K562 (cell line): ENCODE measurements at regions not wholly inside any gene's neighbourhood (a gene's known extent, or its start where the extent isn't known, plus 50 kb on each side); places are given as distances from the start of the nearest gene placed in this dataset.

ENCODE experiments used
- ATAC-seq: fragments of 200-7000 bp; cut with Tn5 transposase; 3 replicates; pipeline ENCODE4 v1.9.1; 2020; ENCODE audit warnings: moderate library complexity
- BruUV-seq: library from RNA; stranded (reverse); fragments of 400-500 nt; replicated peaks from 2 replicates; lab custom pipeline; 2021; lab: Mats Ljungman, UMichigan
- CTCF ChIA-PET: fragments of 300-600 bp; formaldehyde crosslinking; extraction: SDS; loops from one replicate; lab custom pipeline; 2021; ENCODE audit warnings: low intra/inter-chr PET ratio; lab: Yijun Ruan, JAX
- POLR2A ChIA-PET: fragments of 300-600, 350-650 bp; sonication (Branson Sonifier 250); formaldehyde crosslinking; extraction: SDS; loops from one replicate; lab custom pipeline; 2021; ENCODE audit warnings: antibody characterized with exemption, inconsistent platforms; lab: Yijun Ruan, JAX
- DNase-seq, 4 experiments: peaks; one replicate each; pipeline versions ENCODE4 v3.0.0 to v3.0.0-alpha.2; 2011 to 2018; ENCODE audit warnings: low spot score in 3 of 4, mixed read lengths in 3 of 4; ENCODE audit errors: extremely low read depth in 1 of 4
- FAIRE-seq: peaks from 2 replicates; lab custom pipeline; 2011; peaks lifted over from hg19 to GRCh38; lab: Jason Lieb, UNC
- H2AFZ ChIP-seq: 2 replicates; pipeline ENCODE4 v1.6.0; 2011; ENCODE audit warnings: low read depth, low read length, control low read depth, inconsistent platforms
- H3K27ac ChIP-seq: fragments of 200-600 bp; 3 replicates; pipeline ENCODE4 v1.8.0; 2011; ENCODE audit warnings: low read depth, mild to moderate bottlenecking, control low read depth, inconsistent platforms, low read length, moderate library complexity, mixed read lengths; ENCODE audit errors: extremely low read depth
- H3K27me3 ChIP-seq, 2 experiments: fragments of 300-600 bp in 1 of 2; 2 replicates in 1 of 2; 3 replicates in 1 of 2; pipeline versions ENCODE4 v1.6.0 to v1.8.0; 2011; ENCODE audit warnings: inconsistent platforms in 2 of 2, low read length in 2 of 2, mild to moderate bottlenecking in 1 of 2, mixed read lengths in 1 of 2, moderate library complexity in 1 of 2; ENCODE audit not compliant: control insufficient read depth in 2 of 2, insufficient read depth in 2 of 2
- H3K36me3 ChIP-seq: fragments of 300-600 bp; 3 replicates; pipeline ENCODE4 v1.8.0; 2011; ENCODE audit warnings: mild to moderate bottlenecking, low read length, inconsistent platforms; ENCODE audit not compliant: control insufficient read depth, insufficient read depth
- H3K4me1 ChIP-seq, 2 experiments: fragments of 200-600 bp in 1 of 2; replicated peaks in 1 of 2; 2 replicates in 1 of 2; 3 replicates in 1 of 2; pipeline versions ENCODE4 v1.5.1 to v1.8.0; 2011; ENCODE audit warnings: inconsistent platforms in 2 of 2, low read length in 2 of 2, mild to moderate bottlenecking in 1 of 2, mixed read lengths in 1 of 2, moderate library complexity in 1 of 2; ENCODE audit not compliant: control insufficient read depth in 2 of 2, insufficient read depth in 2 of 2
- H3K4me2 ChIP-seq: 2 replicates; pipeline ENCODE4 v1.6.1; 2011; ENCODE audit warnings: low read length, control low read depth, inconsistent platforms, mixed read lengths; ENCODE audit not compliant: insufficient read depth
- H3K4me3 ChIP-seq: fragments of 200-600 bp; sonication (generic), shearing (Covaris generic); 2 replicates; pipeline ENCODE4 v1.5.1; 2016; ENCODE audit warnings: control low read depth, inconsistent platforms
- H3K79me2 ChIP-seq: fragments of 200-600 bp; 3 replicates; pipeline ENCODE4 v1.8.0; 2011; ENCODE audit warnings: low read length, inconsistent platforms; ENCODE audit not compliant: control insufficient read depth, insufficient read depth
- H3K9ac ChIP-seq, 2 experiments: 2 replicates each; pipeline versions ENCODE4 v1.6.0 to v1.6.1; 2011; ENCODE audit warnings: low read depth in 2 of 2, low read length in 2 of 2, control low read depth in 1 of 2, inconsistent platforms in 1 of 2, mild to moderate bottlenecking in 1 of 2, mixed read lengths in 1 of 2; ENCODE audit not compliant: insufficient read depth in 1 of 2
- H3K9me1 ChIP-seq: one replicate; pipeline ENCODE4 v1.6.0; 2011; ENCODE audit warnings: inconsistent platforms, mild to moderate bottlenecking, low read length, moderate library complexity; ENCODE audit not compliant: control insufficient read depth, insufficient read depth
- H3K9me3 ChIP-seq: replicated peaks from 2 replicates; pipeline ENCODE4 v1.5.1; 2011; ENCODE audit warnings: low read depth, low read length, inconsistent platforms; ENCODE audit not compliant: control insufficient read depth, insufficient read depth
- H4K20me1 ChIP-seq: replicated peaks from 2 replicates; pipeline ENCODE4 v1.6.1; 2011; ENCODE audit warnings: low read length, inconsistent platforms, mixed read lengths; ENCODE audit not compliant: control insufficient read depth, insufficient read depth
- COPS2 ChIP-seq: fragments of 450-650 bp; conservative IDR thresholded peaks from 2 replicates; pipeline ENCODE4 v1.6.1; 2016; ENCODE audit warnings: mild to moderate bottlenecking, moderate library complexity
- EP300 ChIP-seq: IDR thresholded peaks from 2 replicates; pipeline ENCODE4 v1.6.1; 2012; ENCODE audit warnings: low read length, improper control_type of control experiment
- SMARCA5 ChIP-seq: fragments of 450-650 bp; IDR thresholded peaks from 2 replicates; pipeline ENCODE4 v1.6.1; 2016
- TFAP4 ChIP-seq: sonication (generic); formaldehyde crosslinking; IDR thresholded peaks from 2 replicates; pipeline ENCODE4 v1.8.0; 2022; ENCODE audit warnings: missing genetic modification reagents, mild to moderate bottlenecking, moderate library complexity, borderline replicate concordance
- TGIF2 ChIP-seq: sonication (generic); formaldehyde crosslinking; IDR thresholded peaks from 2 replicates; pipeline ENCODE4 v1.8.1; 2022; ENCODE audit warnings: mild to moderate bottlenecking, missing genetic modification reagents, moderate library complexity
- THRAP3 ChIP-seq: fragments of 450-650 bp; IDR thresholded peaks from 2 replicates; pipeline ENCODE4 v1.6.1; 2016; ENCODE audit warnings: mild to moderate bottlenecking, inconsistent platforms, borderline replicate concordance
- ZBTB26 ChIP-seq: fragments of 450-650 bp; formaldehyde crosslinking; IDR thresholded peaks from 2 replicates; pipeline ENCODE4 v1.4.0; 2022; ENCODE audit warnings: missing genetic modification characterization
- WGBS: fragments of 100-300 bp; shearing (Covaris generic); methylation state at CpG from one replicate; pipeline ENCODE4 v1.1.6; 2016; ENCODE audit warnings: low coverage, mixed read lengths; ENCODE audit not compliant: insufficient coverage; ENCODE audit errors: missing lambda C conversion rate; 5-methylcytosine and 5-hydroxymethylcytosine counted together
- in situ Hi-C: fragments of 300-500 bp; cut with MboI; formaldehyde crosslinking; loops from 4 replicates; pipeline ENCODE4 v1.15.0; 2018; ENCODE audit warnings: inconsistent platforms, mixed read lengths
- intact Hi-C: fragments of 100-400 bp; cut with micrococcal nuclease; formaldehyde crosslinking; loops from 2 replicates; pipeline ENCODE4 v1.14.2; 2022
- TF ChIP-seq, protein P1 (sequence below): sonication (generic); formaldehyde crosslinking; IDR thresholded peaks from 2 replicates; pipeline ENCODE4 v1.8.0; 2023; ENCODE audit warnings: mild to moderate bottlenecking, missing genetic modification reagents

DNA sequence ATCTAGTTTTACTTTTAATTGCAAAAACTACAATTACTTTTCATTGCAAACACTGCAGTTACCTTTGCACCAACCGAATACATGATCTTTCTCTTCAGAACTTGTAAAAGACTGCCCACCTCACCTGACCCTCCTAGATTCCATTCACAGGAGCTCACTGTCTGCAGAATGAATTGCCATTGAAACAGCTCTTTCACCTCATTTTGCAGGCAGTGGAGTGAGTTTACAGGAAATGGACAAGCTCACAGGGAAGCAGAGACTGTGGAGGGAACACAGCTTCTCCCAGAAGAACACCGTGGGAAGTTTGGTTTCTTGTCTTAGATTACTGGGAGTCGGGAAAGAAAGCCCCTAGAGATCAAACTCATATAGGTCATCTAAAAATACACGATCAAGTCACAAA, 439.7 kb upstream of the RBFOX1 start:
- ChIA-PET CTCF (no interaction called here), POLR2A (interaction anchor here (1.3 kb wide), 1 partner anchor 9 kb away, joined by 3 read pairs; no protein-coding TSS in a partner anchor)
- TF ChIP-seq, protein P1, sequence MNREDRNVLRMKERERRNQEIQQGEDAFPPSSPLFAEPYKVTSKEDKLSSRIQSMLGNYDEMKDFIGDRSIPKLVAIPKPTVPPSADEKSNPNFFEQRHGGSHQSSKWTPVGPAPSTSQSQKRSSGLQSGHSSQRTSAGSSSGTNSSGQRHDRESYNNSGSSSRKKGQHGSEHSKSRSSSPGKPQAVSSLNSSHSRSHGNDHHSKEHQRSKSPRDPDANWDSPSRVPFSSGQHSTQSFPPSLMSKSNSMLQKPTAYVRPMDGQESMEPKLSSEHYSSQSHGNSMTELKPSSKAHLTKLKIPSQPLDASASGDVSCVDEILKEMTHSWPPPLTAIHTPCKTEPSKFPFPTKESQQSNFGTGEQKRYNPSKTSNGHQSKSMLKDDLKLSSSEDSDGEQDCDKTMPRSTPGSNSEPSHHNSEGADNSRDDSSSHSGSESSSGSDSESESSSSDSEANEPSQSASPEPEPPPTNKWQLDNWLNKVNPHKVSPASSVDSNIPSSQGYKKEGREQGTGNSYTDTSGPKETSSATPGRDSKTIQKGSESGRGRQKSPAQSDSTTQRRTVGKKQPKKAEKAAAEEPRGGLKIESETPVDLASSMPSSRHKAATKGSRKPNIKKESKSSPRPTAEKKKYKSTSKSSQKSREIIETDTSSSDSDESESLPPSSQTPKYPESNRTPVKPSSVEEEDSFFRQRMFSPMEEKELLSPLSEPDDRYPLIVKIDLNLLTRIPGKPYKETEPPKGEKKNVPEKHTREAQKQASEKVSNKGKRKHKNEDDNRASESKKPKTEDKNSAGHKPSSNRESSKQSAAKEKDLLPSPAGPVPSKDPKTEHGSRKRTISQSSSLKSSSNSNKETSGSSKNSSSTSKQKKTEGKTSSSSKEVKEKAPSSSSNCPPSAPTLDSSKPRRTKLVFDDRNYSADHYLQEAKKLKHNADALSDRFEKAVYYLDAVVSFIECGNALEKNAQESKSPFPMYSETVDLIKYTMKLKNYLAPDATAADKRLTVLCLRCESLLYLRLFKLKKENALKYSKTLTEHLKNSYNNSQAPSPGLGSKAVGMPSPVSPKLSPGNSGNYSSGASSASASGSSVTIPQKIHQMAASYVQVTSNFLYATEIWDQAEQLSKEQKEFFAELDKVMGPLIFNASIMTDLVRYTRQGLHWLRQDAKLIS (CRISPR knock-in tag): no peak
- TF ChIP-seq TGIF2: no peak
- TF ChIP-seq THRAP3: no peak
- TF ChIP-seq EP300: no peak
- TF ChIP-seq ZBTB26 (CRISPR knock-in tag): no peak
- no peak for TF ChIP-seq COPS2
- no peak for TF ChIP-seq SMARCA5
- TF ChIP-seq TFAP4 (CRISPR knock-in tag): no peak
- FAIRE-seq (no peak), DNase-seq (no peak), ATAC-seq (no peak)
- intact Hi-C loops: no loop called here
- Histone ChIP-seq H3K9ac (no peak overlapping the region), H2AFZ (no peak overlapping the region), H3K27me3 (peaks cover 0 to under 1% of the 10 kb centered on the region in 2 experiments; a peak in 2 of 5 replicates), H3K4me1 (no peaks in the 10 kb centered on the region), H3K4me2 (no peak overlapping the region), H3K9me1 (no peaks in the 10 kb centered on the region), H3K4me3 (no peak overlapping the region), H3K79me2 (no peaks in the 10 kb centered on the region), H3K9me3 (no peaks in the 10 kb centered on the region), H3K27ac (no peak overlapping the region), H3K36me3 (no peaks in the 10 kb centered on the region), H4K20me1 (no peaks in the 10 kb centered on the region)
- BruUV-seq: no TSS peak
- WGBS: 2% methylated on average over 4 of the region's 4 CpGs
- in situ Hi-C loops: no loop called here
